ENCODE measurements at regions not wholly inside any gene's neighbourhood (a gene's known extent, or its start where the extent isn't known, plus 50 kb on each side); places are given as distances from the start of the nearest gene placed in this dataset.

DNA sequence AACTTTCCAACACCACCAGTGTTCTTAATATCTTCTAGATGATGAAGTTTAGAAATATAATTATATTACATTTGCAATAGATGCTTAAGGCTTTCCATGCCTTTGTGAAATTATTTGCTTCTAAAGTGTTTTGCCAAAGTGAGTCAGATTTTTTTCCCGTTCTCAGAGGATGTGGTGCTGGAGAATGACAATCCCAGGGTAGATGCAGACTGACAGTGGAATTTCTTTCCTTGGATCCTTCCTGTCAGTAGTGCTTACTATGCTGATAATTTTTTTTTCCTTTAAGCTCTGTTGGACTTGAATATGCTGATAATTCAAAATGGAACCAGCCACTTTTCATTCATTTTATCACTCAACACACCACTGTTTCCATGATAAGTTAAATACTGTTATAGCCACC lies 59.9 kb upstream of the SOX4 start:
- no peak for DNase-seq (ENCODE audit: low read depth)
- TF ChIP-seq, protein P1, sequence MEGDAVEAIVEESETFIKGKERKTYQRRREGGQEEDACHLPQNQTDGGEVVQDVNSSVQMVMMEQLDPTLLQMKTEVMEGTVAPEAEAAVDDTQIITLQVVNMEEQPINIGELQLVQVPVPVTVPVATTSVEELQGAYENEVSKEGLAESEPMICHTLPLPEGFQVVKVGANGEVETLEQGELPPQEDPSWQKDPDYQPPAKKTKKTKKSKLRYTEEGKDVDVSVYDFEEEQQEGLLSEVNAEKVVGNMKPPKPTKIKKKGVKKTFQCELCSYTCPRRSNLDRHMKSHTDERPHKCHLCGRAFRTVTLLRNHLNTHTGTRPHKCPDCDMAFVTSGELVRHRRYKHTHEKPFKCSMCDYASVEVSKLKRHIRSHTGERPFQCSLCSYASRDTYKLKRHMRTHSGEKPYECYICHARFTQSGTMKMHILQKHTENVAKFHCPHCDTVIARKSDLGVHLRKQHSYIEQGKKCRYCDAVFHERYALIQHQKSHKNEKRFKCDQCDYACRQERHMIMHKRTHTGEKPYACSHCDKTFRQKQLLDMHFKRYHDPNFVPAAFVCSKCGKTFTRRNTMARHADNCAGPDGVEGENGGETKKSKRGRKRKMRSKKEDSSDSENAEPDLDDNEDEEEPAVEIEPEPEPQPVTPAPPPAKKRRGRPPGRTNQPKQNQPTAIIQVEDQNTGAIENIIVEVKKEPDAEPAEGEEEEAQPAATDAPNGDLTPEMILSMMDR (IDR thresholded peaks at IDR 0.05; ENCODE audit: control insufficient read depth, insufficient read depth, low read depth, low read length, missing control alignments): no peak
- no peak overlapping the region for H3K4me3 ChIP-seq (ENCODE audit: control insufficient read depth, low read depth, low read length)

DNA sequence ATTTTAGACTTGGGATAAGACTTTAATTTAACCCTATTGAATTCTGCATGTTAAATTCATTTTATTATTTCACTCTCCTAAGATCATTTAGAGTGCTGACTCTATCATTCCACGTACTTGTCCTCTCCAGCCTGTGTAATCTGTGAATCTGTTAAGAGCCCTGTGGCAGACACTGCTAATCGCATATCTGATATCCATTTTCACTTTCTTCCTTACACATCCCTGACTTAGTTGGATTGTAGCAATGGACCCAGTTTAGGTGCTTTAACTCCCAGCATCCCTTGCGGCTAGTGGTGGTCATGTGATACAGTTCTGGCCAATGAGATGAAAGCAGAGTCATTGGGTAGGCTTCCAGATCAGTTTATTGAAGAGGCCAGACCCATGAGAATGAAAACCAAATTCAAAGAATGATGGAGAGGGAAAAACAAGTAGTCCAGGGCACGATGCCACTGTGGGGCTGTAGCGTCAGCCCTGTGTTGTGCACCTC lies 57.2 kb upstream of the SOX4 start:
- TF ChIP-seq, protein P1 (IDR thresholded peaks at IDR 0.05; ENCODE audit: control insufficient read depth, insufficient read depth, low read depth, low read length, missing control alignments): no peak
- H3K4me3 ChIP-seq (ENCODE audit: control insufficient read depth, low read depth, low read length): no peak overlapping the region
- DNase-seq (ENCODE audit: low read depth): no peak

DNA sequence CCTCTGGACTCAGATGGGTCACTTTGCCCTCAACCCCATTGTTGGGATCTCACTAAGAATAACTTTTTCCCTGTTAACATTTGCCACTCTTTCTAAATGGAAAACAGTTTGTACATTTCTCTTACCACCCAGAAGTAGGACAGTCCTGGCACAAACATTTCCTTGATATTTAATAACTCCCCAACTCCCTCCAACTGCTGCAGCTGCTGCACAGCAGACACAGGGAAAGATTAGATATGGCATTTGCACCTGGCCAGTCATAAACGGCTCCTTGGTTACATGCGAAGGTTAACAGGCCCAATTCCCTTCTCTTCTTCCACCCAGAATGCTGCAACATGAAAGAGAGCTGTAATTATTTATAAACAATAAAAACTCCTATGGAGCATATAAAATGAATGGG lies 55.9 kb upstream of the SOX4 start:
- DNase-seq (ENCODE audit: low read depth): no peak

DNA sequence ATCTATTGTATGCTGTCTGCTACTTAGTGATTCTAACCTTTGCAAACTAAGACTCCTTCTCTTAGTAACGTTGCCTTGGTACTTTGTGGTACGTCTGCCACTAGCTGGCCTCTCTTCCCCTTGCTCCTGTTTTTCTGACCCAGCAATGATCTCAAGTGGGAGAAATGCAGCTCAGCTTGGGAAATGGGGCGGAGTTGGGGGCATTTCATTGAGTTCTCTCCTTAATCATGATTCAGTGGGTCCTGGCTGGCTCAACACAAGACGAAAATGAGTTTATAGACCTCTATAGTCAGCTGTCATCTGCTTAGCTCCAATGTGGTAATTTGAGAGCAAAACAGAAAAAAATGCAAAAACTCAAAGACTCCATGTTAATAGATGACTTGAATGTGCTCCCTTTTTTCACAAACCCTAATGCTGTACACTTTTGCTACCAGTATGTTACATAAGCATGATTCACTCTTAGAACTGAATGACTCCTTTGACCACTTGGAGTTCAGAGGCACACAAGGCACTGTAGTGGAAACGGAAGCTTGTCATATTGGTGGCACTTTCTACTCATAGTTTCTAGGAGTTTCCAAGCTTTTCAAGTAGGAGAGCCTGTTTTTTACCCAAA lies 55.3 kb upstream of the SOX4 start:
- DNase-seq (ENCODE audit: low read depth): peak; percentile 41
- no peak overlapping the region for H3K4me3 ChIP-seq (ENCODE audit: control insufficient read depth, low read depth, low read length)

More for the DNA sequence above, 55.9 kb upstream of the SOX4 start:
- TF ChIP-seq, protein P1 (IDR thresholded peaks at IDR 0.05; ENCODE audit: control insufficient read depth, insufficient read depth, low read depth, low read length, missing control alignments): no peak
- no peak overlapping the region for H3K4me3 ChIP-seq (ENCODE audit: control insufficient read depth, low read depth, low read length)

DNA sequence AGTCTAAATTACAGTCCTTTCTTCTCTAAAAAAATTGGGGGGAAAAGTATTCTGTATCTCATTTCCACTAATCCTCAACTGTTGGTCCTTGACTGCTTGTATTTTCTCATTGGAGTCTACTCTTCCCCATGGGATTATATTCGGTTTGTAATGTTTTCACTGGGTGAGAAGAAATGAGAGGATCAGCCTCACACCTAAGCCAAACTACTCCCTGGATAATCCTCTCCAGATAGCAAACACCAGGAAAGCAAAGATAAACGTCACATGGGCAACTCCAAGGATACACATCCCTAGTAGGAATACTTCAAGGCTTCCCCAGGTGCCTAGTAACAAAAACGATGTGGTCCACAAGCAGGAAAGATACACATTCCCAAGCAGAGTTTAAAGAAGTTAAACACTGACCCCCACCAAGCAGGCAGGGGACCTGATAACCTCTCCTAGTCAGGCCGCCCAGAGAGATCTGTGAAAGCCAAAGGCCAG lies 53.9 kb upstream of the SOX4 start:
- H3K4me3 ChIP-seq (ENCODE audit: control insufficient read depth, low read depth, low read length): no peak overlapping the region
- DNase-seq (ENCODE audit: low read depth): no peak
- TF ChIP-seq, protein P1 (IDR thresholded peaks at IDR 0.05; ENCODE audit: control insufficient read depth, insufficient read depth, low read depth, low read length, missing control alignments): no peak

More for the DNA sequence above, 55.3 kb upstream of the SOX4 start:
- TF ChIP-seq, protein P1 (IDR thresholded peaks at IDR 0.05; ENCODE audit: control insufficient read depth, insufficient read depth, low read depth, low read length, missing control alignments): no peak
